GM23338 (cell line): ENCODE measurements at regions not wholly inside any gene's neighbourhood (a gene's known extent, or its start where the extent isn't known, plus 50 kb on each side); places are given as distances from the start of the nearest gene placed in this dataset.

Source experiments
- CREB1 ChIP-seq: fragments of 250-450 bp; sonication (Bioruptor Pico); IDR thresholded peaks from 2 replicates; pipeline ENCODE4 v1.5.0; 2020; ENCODE audit warnings: low read depth, mild to moderate bottlenecking, moderate library complexity
- EZH2 ChIP-seq: fragments of 200-600 bp; sonication (generic); IDR thresholded peaks from one replicate; pipeline ENCODE4 v1.8.0; 2017; ENCODE audit warnings: antibody characterized with exemption, mild to moderate bottlenecking, low read depth; ENCODE audit not compliant: unreplicated experiment
- EZH2phosphoT487 ChIP-seq: fragments of 200-600 bp; sonication (generic); IDR thresholded peaks from one replicate; pipeline ENCODE4 v1.8.1; 2018; ENCODE audit warnings: antibody characterized with exemption; ENCODE audit not compliant: unreplicated experiment
- POLR2AphosphoS5 ChIP-seq: IDR thresholded peaks from 2 replicates; pipeline ENCODE4 v1.6.1; 2016; ENCODE audit warnings: antibody characterized with exemption, low read depth
- STAT1 ChIP-seq: IDR thresholded peaks from one replicate; pipeline ENCODE4 v1.6.1; 2016; ENCODE audit warnings: antibody characterized with exemption; ENCODE audit not compliant: unreplicated experiment
- TF ChIP-seq, protein P1 (sequence below), 2 experiments: fragments of 200-600 bp in 1 of 2; sonication (generic) in 1 of 2; conservative IDR thresholded peaks; 2 replicates each; pipeline versions ENCODE4 v1.5.1 to v1.6.1; 2016 to 2017; ENCODE audit warnings: antibody characterized with exemption in 2 of 2, low read depth in 2 of 2, mild to moderate bottlenecking in 2 of 2, moderate library complexity in 1 of 2
- TF ChIP-seq, protein P2 (sequence below): IDR thresholded peaks from one replicate; pipeline ENCODE4 v1.6.1; 2018; ENCODE audit warnings: antibody characterized with exemption; ENCODE audit not compliant: unreplicated experiment

DNA sequence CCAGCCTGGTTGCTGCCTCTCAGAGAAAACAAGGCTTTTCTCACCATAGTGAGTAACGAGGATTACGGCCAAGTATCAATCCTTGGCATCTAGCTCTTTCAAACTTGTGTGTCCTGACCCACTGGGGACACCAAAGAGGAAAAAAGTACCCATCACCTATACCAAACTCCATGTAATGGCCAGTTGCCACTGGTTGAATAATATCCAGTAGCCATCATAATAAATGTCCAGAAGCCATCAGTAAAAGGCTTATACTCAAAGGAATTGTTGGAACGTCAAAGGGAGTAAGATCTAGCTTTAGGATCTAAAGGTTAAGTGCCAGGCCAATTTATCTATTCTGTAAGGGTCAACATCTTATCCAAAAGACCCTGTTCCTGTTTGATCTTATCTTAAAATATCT lies 91.1 kb downstream of the PTPRS start:
- no peak for TF ChIP-seq EZH2phosphoT487
- TF ChIP-seq, protein P1, sequence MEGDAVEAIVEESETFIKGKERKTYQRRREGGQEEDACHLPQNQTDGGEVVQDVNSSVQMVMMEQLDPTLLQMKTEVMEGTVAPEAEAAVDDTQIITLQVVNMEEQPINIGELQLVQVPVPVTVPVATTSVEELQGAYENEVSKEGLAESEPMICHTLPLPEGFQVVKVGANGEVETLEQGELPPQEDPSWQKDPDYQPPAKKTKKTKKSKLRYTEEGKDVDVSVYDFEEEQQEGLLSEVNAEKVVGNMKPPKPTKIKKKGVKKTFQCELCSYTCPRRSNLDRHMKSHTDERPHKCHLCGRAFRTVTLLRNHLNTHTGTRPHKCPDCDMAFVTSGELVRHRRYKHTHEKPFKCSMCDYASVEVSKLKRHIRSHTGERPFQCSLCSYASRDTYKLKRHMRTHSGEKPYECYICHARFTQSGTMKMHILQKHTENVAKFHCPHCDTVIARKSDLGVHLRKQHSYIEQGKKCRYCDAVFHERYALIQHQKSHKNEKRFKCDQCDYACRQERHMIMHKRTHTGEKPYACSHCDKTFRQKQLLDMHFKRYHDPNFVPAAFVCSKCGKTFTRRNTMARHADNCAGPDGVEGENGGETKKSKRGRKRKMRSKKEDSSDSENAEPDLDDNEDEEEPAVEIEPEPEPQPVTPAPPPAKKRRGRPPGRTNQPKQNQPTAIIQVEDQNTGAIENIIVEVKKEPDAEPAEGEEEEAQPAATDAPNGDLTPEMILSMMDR (conservative IDR thresholded peaks at IDR 0.05; ENCODE audit: low read depth in 2 of 2) = no peak
- TF ChIP-seq EZH2 = no peak
- TF ChIP-seq POLR2AphosphoS5 = no peak
- TF ChIP-seq CREB1 (CRISPR knock-in tag) = no peak
- TF ChIP-seq, protein P2, sequence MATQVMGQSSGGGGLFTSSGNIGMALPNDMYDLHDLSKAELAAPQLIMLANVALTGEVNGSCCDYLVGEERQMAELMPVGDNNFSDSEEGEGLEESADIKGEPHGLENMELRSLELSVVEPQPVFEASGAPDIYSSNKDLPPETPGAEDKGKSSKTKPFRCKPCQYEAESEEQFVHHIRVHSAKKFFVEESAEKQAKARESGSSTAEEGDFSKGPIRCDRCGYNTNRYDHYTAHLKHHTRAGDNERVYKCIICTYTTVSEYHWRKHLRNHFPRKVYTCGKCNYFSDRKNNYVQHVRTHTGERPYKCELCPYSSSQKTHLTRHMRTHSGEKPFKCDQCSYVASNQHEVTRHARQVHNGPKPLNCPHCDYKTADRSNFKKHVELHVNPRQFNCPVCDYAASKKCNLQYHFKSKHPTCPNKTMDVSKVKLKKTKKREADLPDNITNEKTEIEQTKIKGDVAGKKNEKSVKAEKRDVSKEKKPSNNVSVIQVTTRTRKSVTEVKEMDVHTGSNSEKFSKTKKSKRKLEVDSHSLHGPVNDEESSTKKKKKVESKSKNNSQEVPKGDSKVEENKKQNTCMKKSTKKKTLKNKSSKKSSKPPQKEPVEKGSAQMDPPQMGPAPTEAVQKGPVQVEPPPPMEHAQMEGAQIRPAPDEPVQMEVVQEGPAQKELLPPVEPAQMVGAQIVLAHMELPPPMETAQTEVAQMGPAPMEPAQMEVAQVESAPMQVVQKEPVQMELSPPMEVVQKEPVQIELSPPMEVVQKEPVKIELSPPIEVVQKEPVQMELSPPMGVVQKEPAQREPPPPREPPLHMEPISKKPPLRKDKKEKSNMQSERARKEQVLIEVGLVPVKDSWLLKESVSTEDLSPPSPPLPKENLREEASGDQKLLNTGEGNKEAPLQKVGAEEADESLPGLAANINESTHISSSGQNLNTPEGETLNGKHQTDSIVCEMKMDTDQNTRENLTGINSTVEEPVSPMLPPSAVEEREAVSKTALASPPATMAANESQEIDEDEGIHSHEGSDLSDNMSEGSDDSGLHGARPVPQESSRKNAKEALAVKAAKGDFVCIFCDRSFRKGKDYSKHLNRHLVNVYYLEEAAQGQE = no peak
- no peak for TF ChIP-seq STAT1
